Mesendoderm (in vitro differentiated cells): ENCODE measurements at regions not wholly inside any gene's neighbourhood (a gene's known extent, or its start where the extent isn't known, plus 50 kb on each side); places are given as distances from the start of the nearest gene placed in this dataset.

Experiments
- DNase-seq: peaks from one replicate; pipeline ENCODE4 v3.0.0; 2013
- H2AK5ac ChIP-seq: 2 replicates; pipeline ENCODE4 v1.6.1; 2013; ENCODE audit warnings: low read length, inconsistent platforms
- H2BK120ac ChIP-seq: 2 replicates; pipeline ENCODE4 v1.6.1; 2013; ENCODE audit warnings: low read depth, mild to moderate bottlenecking, low read length, moderate library complexity, mixed read lengths
- H2BK15ac ChIP-seq: replicated peaks from 2 replicates; pipeline ENCODE4 v1.6.1; 2013; ENCODE audit warnings: low read depth, mild to moderate bottlenecking, moderate library complexity
- H2BK5ac ChIP-seq: 2 replicates; pipeline ENCODE4 v1.6.1; 2013; ENCODE audit warnings: low read length, inconsistent platforms
- H3K18ac ChIP-seq: 2 replicates; pipeline ENCODE4 v1.6.1; 2013; ENCODE audit warnings: mild to moderate bottlenecking, low read length, mixed read lengths
- H3K23ac ChIP-seq: one replicate; pipeline ENCODE4 v1.6.1; 2013; ENCODE audit warnings: low read length
- H3K27ac ChIP-seq: 2 replicates; pipeline ENCODE4 v1.5.1; 2013; ENCODE audit warnings: low read depth, mild to moderate bottlenecking, inconsistent platforms, low read length, moderate library complexity
- H3K27me3 ChIP-seq: 2 replicates; pipeline ENCODE4 v1.6.1; 2013; ENCODE audit warnings: low read length, control low read depth, mild to moderate bottlenecking, inconsistent platforms; ENCODE audit not compliant: insufficient read depth, poor library complexity
- H3K36me3 ChIP-seq: 2 replicates; pipeline ENCODE4 v1.6.1; 2013; ENCODE audit warnings: low read length, inconsistent platforms; ENCODE audit not compliant: control insufficient read depth, insufficient read depth
- H3K4ac ChIP-seq: one replicate; pipeline ENCODE4 v1.6.1; 2013; ENCODE audit warnings: low read depth, mild to moderate bottlenecking, low read length, moderate library complexity
- H3K4me1 ChIP-seq: 2 replicates; pipeline ENCODE4 v1.6.1; 2013; ENCODE audit warnings: low read depth, low read length, inconsistent platforms; ENCODE audit not compliant: control insufficient read depth
- H3K4me2 ChIP-seq: 2 replicates; pipeline ENCODE4 v1.6.1; 2013; ENCODE audit warnings: low read length
- H3K4me3 ChIP-seq: 2 replicates; pipeline ENCODE4 v1.5.1; 2013; ENCODE audit warnings: mild to moderate bottlenecking, low read length
- H3K56ac ChIP-seq: one replicate; pipeline ENCODE4 v1.6.1; 2013; ENCODE audit warnings: low read length
- H3K79me1 ChIP-seq: 2 replicates; pipeline ENCODE4 v1.6.1; 2013; ENCODE audit warnings: low read length, inconsistent platforms
- H3K79me2 ChIP-seq: 2 replicates; pipeline ENCODE4 v1.6.1; 2013; ENCODE audit warnings: mild to moderate bottlenecking, low read length; ENCODE audit not compliant: control insufficient read depth, insufficient read depth
- H3K9ac ChIP-seq: 2 replicates; pipeline ENCODE4 v1.6.1; 2013; ENCODE audit warnings: low read length, inconsistent platforms
- H4K5ac ChIP-seq: one replicate; pipeline ENCODE4 v1.6.1; 2013; ENCODE audit warnings: low read length
- H4K8ac ChIP-seq: one replicate; pipeline ENCODE4 v1.6.1; 2013; ENCODE audit warnings: low read depth, mild to moderate bottlenecking, control low read depth, low read length, moderate library complexity
- WGBS: extraction: QIAGEN DNeasy Blood & Tissue Kit; methylation state at CpG from one replicate; pipeline ENCODE4 v1.1.7; 2013; ENCODE audit warnings: low lambda C conversion rate, missing lambda C conversion rate; ENCODE audit not compliant: insufficient coverage; ENCODE audit errors: extremely low coverage; 5-methylcytosine and 5-hydroxymethylcytosine counted together

- H3K4ac ChIP-seq: no peak overlapping the region
- no peak overlapping the region for H2AK5ac ChIP-seq
- H3K79me2 ChIP-seq: no peaks in the 10 kb centered on the region
- H2BK120ac ChIP-seq: no peak overlapping the region
- no peak overlapping the region for H2BK5ac ChIP-seq
- no peak overlapping the region for H3K9ac ChIP-seq
- no peak overlapping the region for H3K4me3 ChIP-seq
- H3K27me3 ChIP-seq: no peaks in the 10 kb centered on the region
- no peak overlapping the region for H4K5ac ChIP-seq
- H4K8ac ChIP-seq: no peak overlapping the region
- no peaks in the 10 kb centered on the region for H3K36me3 ChIP-seq
- H3K56ac ChIP-seq: no peak overlapping the region
- H3K4me1 ChIP-seq: no peaks in the 10 kb centered on the region
- no peak for DNase-seq
- H3K18ac ChIP-seq: no peak overlapping the region
- WGBS: no CpG with 5 or more reads among the region's 10 CpGs
- no peak overlapping the region for H2BK15ac ChIP-seq
- H3K23ac ChIP-seq: no peak overlapping the region
- H3K27ac ChIP-seq: no peak overlapping the region
- no peak overlapping the region for H3K4me2 ChIP-seq
- H3K79me1 ChIP-seq: no peaks in the 10 kb centered on the region
Measured at GRCh38 chr15:69595009-69595791, 142.6 kb downstream of the RPLP1 start.

GRCh38 chr15:69597061-69597592 is 144.5 kb downstream of the RPLP1 start:
- H2BK120ac ChIP-seq: no peak overlapping the region
- no peak overlapping the region for H3K9ac ChIP-seq
- H3K4me3 ChIP-seq: no peak overlapping the region
- no peak overlapping the region for H3K18ac ChIP-seq
- no peak for DNase-seq
- no peaks in the 10 kb centered on the region for H3K27me3 ChIP-seq
- H2BK15ac ChIP-seq: no peak overlapping the region
- H4K5ac ChIP-seq: no peak overlapping the region
- H3K4me1 ChIP-seq: no peaks in the 10 kb centered on the region
- H3K79me1 ChIP-seq: no peaks in the 10 kb centered on the region
- H4K8ac ChIP-seq: no peak overlapping the region
- H3K27ac ChIP-seq: no peak overlapping the region
- no peak overlapping the region for H3K4me2 ChIP-seq
- H3K79me2 ChIP-seq: no peaks in the 10 kb centered on the region
- WGBS: no CpG with 5 or more reads among the region's 4 CpGs
- no peak overlapping the region for H3K23ac ChIP-seq
- no peak overlapping the region for H3K56ac ChIP-seq
- no peaks in the 10 kb centered on the region for H3K36me3 ChIP-seq
- no peak overlapping the region for H3K4ac ChIP-seq
- H2AK5ac ChIP-seq: no peak overlapping the region
- H2BK5ac ChIP-seq: no peak overlapping the region

GRCh38 chr15:69599271-69599670 is 146.7 kb downstream of the RPLP1 start:
- Histone ChIP-seq H3K4me1 (no peaks in the 10 kb centered on the region), H2BK5ac (no peak overlapping the region), H3K27ac (no peak overlapping the region), H3K4me3 (no peak overlapping the region), H2AK5ac (no peak overlapping the region), H3K56ac (no peak overlapping the region), H2BK15ac (no peak overlapping the region), H3K79me1 (no peaks in the 10 kb centered on the region), H3K79me2 (no peaks in the 10 kb centered on the region), H4K5ac (no peak overlapping the region), H4K8ac (no peak overlapping the region), H3K36me3 (no peaks in the 10 kb centered on the region), H3K9ac (no peak overlapping the region), H2BK120ac (no peak overlapping the region), H3K27me3 (no peaks in the 10 kb centered on the region), H3K4me2 (no peak overlapping the region), H3K18ac (no peak overlapping the region), H3K4ac (no peak overlapping the region), H3K23ac (no peak overlapping the region)
- DNase-seq: no peak
- WGBS: no CpG with 5 or more reads among the region's 5 CpGs

- H3K4me1 ChIP-seq: no peaks in the 10 kb centered on the region
- H3K4me2 ChIP-seq: no peak overlapping the region
- H3K4me3 ChIP-seq: no peak overlapping the region
- no peak overlapping the region for H3K4ac ChIP-seq
- no peak overlapping the region for H4K5ac ChIP-seq
- no peak overlapping the region for H3K56ac ChIP-seq
- H3K9ac ChIP-seq: no peak overlapping the region
- no CpG with 5 or more reads among the region's 3 CpGs for WGBS
- no peak overlapping the region for H4K8ac ChIP-seq
- H3K36me3 ChIP-seq: no peaks in the 10 kb centered on the region
- H2BK5ac ChIP-seq: no peak overlapping the region
- DNase-seq: no peak
- no peaks in the 10 kb centered on the region for H3K79me2 ChIP-seq
- H3K27me3 ChIP-seq: no peaks in the 10 kb centered on the region
- H3K18ac ChIP-seq: no peak overlapping the region
- H3K23ac ChIP-seq: no peak overlapping the region
- H3K27ac ChIP-seq: no peak overlapping the region
- no peak overlapping the region for H2BK15ac ChIP-seq
- no peak overlapping the region for H2BK120ac ChIP-seq
- H3K79me1 ChIP-seq: no peaks in the 10 kb centered on the region
- no peak overlapping the region for H2AK5ac ChIP-seq
Measured at GRCh38 chr15:69600556-69601085, 148.0 kb downstream of the RPLP1 start.

GRCh38 chr15:69601711-69602504 is 149.3 kb downstream of the RPLP1 start:
- no peaks in the 10 kb centered on the region for H3K36me3 ChIP-seq
- H3K79me2 ChIP-seq: no peaks in the 10 kb centered on the region
- H3K23ac ChIP-seq: no peak overlapping the region
- DNase-seq: no peak
- no peak overlapping the region for H3K4ac ChIP-seq
- H3K27ac ChIP-seq: no peak overlapping the region
- H3K56ac ChIP-seq: no peak overlapping the region
- H3K27me3 ChIP-seq: no peaks in the 10 kb centered on the region
- no peak overlapping the region for H2AK5ac ChIP-seq
- no peak overlapping the region for H2BK5ac ChIP-seq
- no peaks in the 10 kb centered on the region for H3K4me1 ChIP-seq
- no peak overlapping the region for H3K4me3 ChIP-seq
- no peak overlapping the region for H2BK120ac ChIP-seq
- H2BK15ac ChIP-seq: no peak overlapping the region
- no peak overlapping the region for H4K5ac ChIP-seq
- H3K79me1 ChIP-seq: no peaks in the 10 kb centered on the region
- no peak overlapping the region for H3K18ac ChIP-seq
- H3K9ac ChIP-seq: no peak overlapping the region
- H4K8ac ChIP-seq: no peak overlapping the region
- no CpG with 5 or more reads among the region's 7 CpGs for WGBS
- no peak overlapping the region for H3K4me2 ChIP-seq
